ENCODE measurements at regions not wholly inside any gene's neighbourhood (a gene's known extent, or its start where the extent isn't known, plus 50 kb on each side); places are given as distances from the start of the nearest gene placed in this dataset.

DNA sequence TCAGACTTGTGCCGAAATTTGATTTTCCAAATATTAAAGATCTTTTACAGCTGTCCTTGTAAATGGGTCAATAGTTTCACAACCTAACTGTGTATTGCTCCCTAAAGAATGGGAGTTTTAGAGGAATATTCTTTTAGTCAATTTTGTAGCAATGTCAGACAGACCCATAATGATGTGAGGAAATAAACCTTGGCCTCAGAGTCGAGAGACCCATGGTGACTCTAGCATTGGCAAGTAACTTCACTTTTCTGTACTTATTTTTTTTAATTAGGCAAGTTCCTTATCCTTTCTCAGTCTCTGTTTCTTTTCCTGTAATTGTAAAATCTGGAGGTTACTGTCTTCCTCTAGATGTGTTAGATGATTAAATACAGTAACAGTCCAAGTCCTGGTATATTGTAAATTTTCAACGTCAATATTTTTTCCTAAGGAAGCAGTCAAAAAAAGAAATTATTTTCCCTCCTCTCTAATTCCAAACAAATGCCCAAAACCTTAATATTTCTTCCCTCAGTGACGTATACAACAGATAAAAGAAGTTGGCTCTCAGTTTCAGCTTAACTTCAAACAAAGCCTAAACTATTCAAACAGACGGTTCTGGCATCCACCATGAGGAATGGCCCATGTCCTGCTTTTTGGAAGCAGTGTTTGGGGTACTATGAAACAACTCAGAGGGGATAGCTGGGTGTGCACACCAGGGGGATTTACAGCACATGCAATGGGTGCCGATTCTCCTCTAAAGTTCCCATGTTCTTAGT lies 466.7 kb downstream of the TNS1 start:
- TF ChIP-seq, protein P1, sequence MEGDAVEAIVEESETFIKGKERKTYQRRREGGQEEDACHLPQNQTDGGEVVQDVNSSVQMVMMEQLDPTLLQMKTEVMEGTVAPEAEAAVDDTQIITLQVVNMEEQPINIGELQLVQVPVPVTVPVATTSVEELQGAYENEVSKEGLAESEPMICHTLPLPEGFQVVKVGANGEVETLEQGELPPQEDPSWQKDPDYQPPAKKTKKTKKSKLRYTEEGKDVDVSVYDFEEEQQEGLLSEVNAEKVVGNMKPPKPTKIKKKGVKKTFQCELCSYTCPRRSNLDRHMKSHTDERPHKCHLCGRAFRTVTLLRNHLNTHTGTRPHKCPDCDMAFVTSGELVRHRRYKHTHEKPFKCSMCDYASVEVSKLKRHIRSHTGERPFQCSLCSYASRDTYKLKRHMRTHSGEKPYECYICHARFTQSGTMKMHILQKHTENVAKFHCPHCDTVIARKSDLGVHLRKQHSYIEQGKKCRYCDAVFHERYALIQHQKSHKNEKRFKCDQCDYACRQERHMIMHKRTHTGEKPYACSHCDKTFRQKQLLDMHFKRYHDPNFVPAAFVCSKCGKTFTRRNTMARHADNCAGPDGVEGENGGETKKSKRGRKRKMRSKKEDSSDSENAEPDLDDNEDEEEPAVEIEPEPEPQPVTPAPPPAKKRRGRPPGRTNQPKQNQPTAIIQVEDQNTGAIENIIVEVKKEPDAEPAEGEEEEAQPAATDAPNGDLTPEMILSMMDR (conservative IDR thresholded peaks at IDR 0.05; ENCODE audit: low read length): no peak
- TF ChIP-seq EZH2phosphoT487 (IDR thresholded peaks at IDR 0.05; ENCODE audit: borderline replicate concordance, low read depth, low read length): no peak
